Cardiac muscle cell (in vitro differentiated cells and primary cell): ENCODE measurements at regions not wholly inside any gene's neighbourhood (a gene's known extent, or its start where the extent isn't known, plus 50 kb on each side); places are given as distances from the start of the nearest gene placed in this dataset.
A peak's percentile ranks its signal among the peaks of the same experiment; 100 is the strongest.

Source experiments
- DNase-seq, 2 donors: peaks; one replicate each; pipeline versions ENCODE4 v3.0.0 to v3.0.0-alpha.2; 2010 to 2017; ENCODE audit warnings: low read depth in 1 of 2, low spot score in 1 of 2
- H3K27ac ChIP-seq: fragments of 200-600 bp; sonication (generic); 2 replicates; pipeline ENCODE4 v1.5.1; 2016
- H3K27me3 ChIP-seq: fragments of 200-600 bp; sonication (generic); 2 replicates; pipeline ENCODE4 v1.6.0; 2016; ENCODE audit warnings: control low read depth
- H3K36me3 ChIP-seq: fragments of 200-600 bp; sonication (generic); 2 replicates; pipeline ENCODE4 v1.5.1; 2016; ENCODE audit warnings: control low read depth
- H3K4me1 ChIP-seq: fragments of 200-600 bp; sonication (generic); 2 replicates; pipeline ENCODE4 v1.8.1; 2017; ENCODE audit warnings: low read depth, mild to moderate bottlenecking, mixed run types
- H3K4me3 ChIP-seq: fragments of 200-600 bp; sonication (generic); 2 replicates; pipeline ENCODE4 v1.5.1; 2016; ENCODE audit warnings: mild to moderate bottlenecking
- H3K9me3 ChIP-seq: fragments of 200-600 bp; sonication (generic); 2 replicates; pipeline ENCODE4 v1.5.1; 2017; ENCODE audit warnings: low read depth, mild to moderate bottlenecking, control low read depth
- CTCF ChIP-seq: IDR thresholded peaks from 2 replicates; pipeline ENCODE4 v1.5.1; 2012; ENCODE audit warnings: low read depth, mild to moderate bottlenecking, low read length

DNA sequence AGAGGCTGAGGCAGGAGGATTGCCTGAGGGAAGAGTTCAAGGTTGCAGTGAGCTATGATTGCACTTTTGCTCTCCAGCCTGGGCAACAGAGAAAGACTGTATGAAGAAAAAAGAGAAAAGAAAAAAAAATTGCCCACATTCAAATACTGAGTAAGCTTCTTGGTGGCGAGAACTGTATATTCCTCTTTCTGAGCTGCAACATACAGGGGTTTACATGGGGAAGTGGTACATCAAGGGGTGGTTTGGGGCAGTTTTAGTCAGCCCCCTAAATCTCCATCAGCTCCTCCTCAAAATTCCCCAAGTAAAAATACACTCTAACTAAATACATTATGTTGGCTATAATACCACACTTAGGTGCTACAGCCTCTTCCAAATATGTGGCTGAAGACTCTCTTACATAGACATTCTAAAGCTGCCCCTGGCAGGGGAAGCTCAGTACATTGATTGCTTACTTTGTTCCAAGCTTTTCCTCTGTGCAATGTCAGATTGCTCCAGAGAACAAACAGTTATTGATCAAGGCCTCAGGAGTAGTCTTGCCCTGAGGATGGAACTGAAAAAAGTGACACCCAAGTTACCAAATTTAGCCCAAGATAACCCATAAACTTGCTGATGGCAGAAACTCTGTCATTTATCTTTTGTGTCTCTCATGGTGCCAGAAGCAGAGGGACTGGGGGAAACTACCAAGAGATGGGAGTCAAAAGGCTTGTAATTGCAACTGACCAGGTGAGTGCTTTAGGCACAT, 107.4 kb upstream of the RIPOR2 start:
- no peak for DNase-seq
- no peaks in the 10 kb centered on the region for H3K4me1 ChIP-seq
- H3K9me3 ChIP-seq = no peaks in the 10 kb centered on the region
- no peaks in the 10 kb centered on the region for H3K27me3 ChIP-seq
- H3K36me3 ChIP-seq = no peaks in the 10 kb centered on the region
- no peak overlapping the region for H3K4me3 ChIP-seq
- no peak overlapping the region for H3K27ac ChIP-seq
- no peak for TF ChIP-seq CTCF

DNA sequence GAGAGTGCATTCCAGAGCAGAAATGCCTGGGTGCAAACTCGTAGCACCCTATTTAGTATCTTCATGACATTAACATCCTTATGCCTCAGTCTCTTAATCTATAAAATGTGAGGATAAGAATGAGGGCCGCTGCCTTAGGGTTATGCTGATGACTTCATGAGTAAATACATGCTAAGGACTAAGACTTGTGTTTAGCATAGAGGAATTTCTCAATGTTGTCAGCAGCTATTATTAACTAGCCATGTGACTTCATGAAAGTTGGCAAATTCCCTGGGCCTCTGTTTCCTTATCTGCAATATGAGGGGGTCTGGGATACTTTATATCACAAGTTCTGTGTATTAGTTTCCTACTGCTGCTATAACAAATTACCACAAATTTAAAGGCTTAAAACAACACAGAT, 108.1 kb upstream of the RIPOR2 start:
- DNase-seq = peak in 1 of 2 donors; percentile 19
- Histone ChIP-seq H3K36me3 (no peaks in the 10 kb centered on the region), H3K9me3 (no peaks in the 10 kb centered on the region), H3K27me3 (no peaks in the 10 kb centered on the region), H3K4me3 (no peak overlapping the region), H3K27ac (no peak overlapping the region), H3K4me1 (no peaks in the 10 kb centered on the region)
- TF ChIP-seq CTCF = no peak

DNA sequence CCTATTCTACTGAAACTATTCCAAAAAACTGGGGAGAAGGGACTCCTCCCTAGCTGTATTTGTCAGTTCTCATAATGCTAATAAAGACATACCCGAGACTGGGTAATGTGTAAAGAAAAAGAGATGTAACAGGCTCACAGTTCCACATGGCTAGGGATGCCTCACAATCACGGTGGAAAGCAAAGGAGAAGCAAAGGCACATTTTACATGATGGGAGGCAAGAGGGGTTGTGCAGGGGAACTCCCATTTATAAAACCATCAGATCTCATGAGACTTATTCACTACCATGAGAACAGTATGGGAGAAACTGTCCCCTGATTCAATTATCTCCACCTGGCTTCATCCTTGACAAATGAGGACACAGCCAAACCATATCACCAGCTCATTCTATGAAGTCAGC, 111.2 kb upstream of the RIPOR2 start:
- no peak for DNase-seq
- Histone ChIP-seq H3K4me1 (no peaks in the 10 kb centered on the region), H3K9me3 (no peaks in the 10 kb centered on the region), H3K36me3 (no peaks in the 10 kb centered on the region), H3K27ac (no peak overlapping the region), H3K4me3 (no peak overlapping the region), H3K27me3 (no peaks in the 10 kb centered on the region)
- TF ChIP-seq CTCF = no peak

GRCh38 chr6:25050356-25050755, 114.6 kb upstream of the RIPOR2 start:
- H3K36me3 ChIP-seq = no peaks in the 10 kb centered on the region
- TF ChIP-seq CTCF = no peak
- no peaks in the 10 kb centered on the region for H3K9me3 ChIP-seq
- H3K27ac ChIP-seq = no peak overlapping the region
- peak in 1 of 2 donors; percentile 87 for DNase-seq
- H3K4me1 ChIP-seq = peaks cover 11% of the 10 kb centered on the region
- H3K4me3 ChIP-seq = no peak overlapping the region
- no peaks in the 10 kb centered on the region for H3K27me3 ChIP-seq

DNA sequence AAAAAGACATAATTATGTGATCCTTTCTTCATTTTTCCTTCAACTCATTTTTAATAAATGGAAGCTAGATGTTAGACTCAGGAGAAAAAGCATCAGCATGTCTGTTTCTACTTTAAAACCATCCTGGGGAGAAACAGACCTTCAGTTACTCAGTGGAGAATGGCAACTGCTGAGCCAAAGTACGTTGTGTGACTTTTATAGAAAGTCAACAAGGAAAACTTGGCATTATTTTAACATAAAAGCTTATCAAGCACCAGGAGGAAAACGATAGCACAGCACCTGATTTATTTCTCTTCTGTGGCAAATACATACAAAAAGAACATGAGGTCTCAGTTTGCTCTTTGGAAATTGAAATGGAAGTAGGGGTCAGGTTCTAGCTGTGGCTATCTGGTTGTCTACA, 115.3 kb upstream of the RIPOR2 start:
- no peak for TF ChIP-seq CTCF
- Histone ChIP-seq H3K36me3 (no peaks in the 10 kb centered on the region), H3K4me3 (no peak overlapping the region), H3K27me3 (no peaks in the 10 kb centered on the region), H3K4me1 (peaks cover 11% of the 10 kb centered on the region), H3K9me3 (no peaks in the 10 kb centered on the region), H3K27ac (no peak overlapping the region)
- no peak for DNase-seq
